ENCODE measurements at regions not wholly inside any gene's neighbourhood (a gene's known extent, or its start where the extent isn't known, plus 50 kb on each side); places are given as distances from the start of the nearest gene placed in this dataset.

DNA sequence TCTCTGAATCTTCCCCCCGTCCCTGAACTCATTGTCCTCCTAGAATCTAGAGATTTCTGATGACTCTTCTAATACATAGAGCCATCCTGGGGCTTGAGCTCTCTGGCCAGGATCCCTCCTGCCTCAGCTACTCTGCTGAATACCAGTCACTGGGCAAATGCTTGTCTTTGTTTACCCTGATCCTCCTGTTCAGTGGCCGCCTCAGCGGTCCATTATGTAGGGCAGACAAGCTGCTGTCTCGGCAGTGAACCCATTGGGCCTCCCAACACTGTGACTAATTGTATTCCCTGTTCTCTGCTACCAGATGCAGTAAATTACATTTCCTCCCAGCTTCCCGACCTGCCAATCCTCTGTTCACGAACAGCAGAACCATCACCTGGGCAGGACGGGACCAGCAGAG lies 151.6 kb downstream of the PALM2AKAP2 start:
- Histone ChIP-seq H3K79me2 (ENCODE audit: low read length) (no peaks in the 10 kb centered on the region), H3K9me2 (replicated peaks; ENCODE audit: low read length) (no peaks in the 10 kb centered on the region), H3K9ac (ENCODE audit: low read length) (no peak overlapping the region), H3K4me2 (ENCODE audit: low read length) (no peak overlapping the region), H2AFZ (ENCODE audit: low read length) (no peak overlapping the region), H3K9me3 (ENCODE audit: low read length) (no peaks in the 10 kb centered on the region), H3K36me3 (ENCODE audit: low read depth, low read length) (no peaks in the 10 kb centered on the region), H4K20me1 (ENCODE audit: low read length) (no peaks in the 10 kb centered on the region), H3F3A (ENCODE audit: low read length, unreplicated experiment) (no peaks in the 10 kb centered on the region), H3K27ac (ENCODE audit: low read length) (no peak overlapping the region), H3K4me1 (ENCODE audit: insufficient read depth, low read length) (no peaks in the 10 kb centered on the region), H3K4me3 (ENCODE audit: low read length) (no peak overlapping the region), H3K27me3 (ENCODE audit: low read length) (no peaks in the 10 kb centered on the region)
- TF ChIP-seq CTCF (conservative IDR thresholded peaks at IDR 0.05; ENCODE audit: low read depth, low read length) (no peak), EZH2 (IDR thresholded peaks at IDR 0.05; ENCODE audit: low read length, unreplicated experiment) (no peak), EZH2phosphoT487 (IDR thresholded peaks at IDR 0.05; ENCODE audit: borderline replicate concordance, low read length) (no peak)
- ChIA-PET CTCF (no interaction called here), POLR2A (ENCODE audit: unreplicated experiment) (no interaction called here)
- no peak for ATAC-seq
- BruUV-seq (replicated peaks) = no TSS peak
- intact Hi-C loops (cut with micrococcal nuclease) = no loop called here
- DNase-seq = no peak

DNA sequence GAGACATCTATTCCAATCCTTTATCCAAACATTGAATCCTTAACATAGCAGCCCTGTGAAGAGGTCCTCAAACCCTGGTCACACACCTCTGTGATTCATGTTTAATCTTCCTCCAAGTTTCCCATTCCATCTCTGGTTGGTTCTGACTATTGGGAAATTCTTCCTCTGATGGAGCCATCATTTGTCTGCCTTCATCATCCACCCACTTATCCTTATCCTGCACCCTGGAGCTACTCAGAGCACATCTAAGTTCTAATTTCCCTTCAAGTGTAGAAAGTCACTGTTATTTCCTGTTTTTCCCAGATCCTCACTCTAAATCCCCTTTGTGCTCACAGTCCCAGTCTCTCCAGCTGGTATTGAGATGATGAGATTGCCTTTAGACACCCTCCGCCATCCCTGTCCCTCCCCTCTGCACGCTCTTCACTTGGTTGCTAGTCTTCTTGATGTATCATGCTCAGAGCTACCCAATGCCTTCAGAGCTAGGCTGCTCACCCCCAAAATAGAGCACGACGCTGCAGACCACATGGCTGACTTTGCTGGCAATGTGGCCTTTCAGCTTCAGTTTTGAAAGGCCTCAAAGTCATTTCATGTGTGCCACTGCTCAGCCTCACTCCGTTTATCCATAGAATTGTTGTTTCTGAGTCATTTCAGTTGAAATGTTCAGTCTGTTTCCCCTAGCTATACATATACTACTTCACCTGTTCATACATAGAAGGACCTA lies 154.3 kb downstream of the PALM2AKAP2 start:
- Histone ChIP-seq H3K4me2 (ENCODE audit: low read length) (no peak overlapping the region), H4K20me1 (ENCODE audit: low read length) (no peaks in the 10 kb centered on the region), H3K9me3 (ENCODE audit: low read length) (no peaks in the 10 kb centered on the region), H3K9me2 (replicated peaks; ENCODE audit: low read length) (no peaks in the 10 kb centered on the region), H3K27ac (ENCODE audit: low read length) (no peak overlapping the region), H3K36me3 (ENCODE audit: low read depth, low read length) (no peaks in the 10 kb centered on the region), H3K79me2 (ENCODE audit: low read length) (no peaks in the 10 kb centered on the region), H3K27me3 (ENCODE audit: low read length) (no peaks in the 10 kb centered on the region), H3K9ac (ENCODE audit: low read length) (no peak overlapping the region), H3K4me1 (ENCODE audit: insufficient read depth, low read length) (no peaks in the 10 kb centered on the region), H2AFZ (ENCODE audit: low read length) (no peak overlapping the region), H3F3A (ENCODE audit: low read length, unreplicated experiment) (no peaks in the 10 kb centered on the region), H3K4me3 (ENCODE audit: low read length) (no peak overlapping the region)
- no peak for DNase-seq
- ChIA-PET CTCF (no interaction called here), POLR2A (ENCODE audit: unreplicated experiment) (no interaction called here)
- no peak for TF ChIP-seq EZH2 (IDR thresholded peaks at IDR 0.05; ENCODE audit: low read length, unreplicated experiment)
- no peak for TF ChIP-seq CTCF (conservative IDR thresholded peaks at IDR 0.05; ENCODE audit: low read depth, low read length)
- TF ChIP-seq EZH2phosphoT487 (IDR thresholded peaks at IDR 0.05; ENCODE audit: borderline replicate concordance, low read length) = no peak
- intact Hi-C loops (cut with micrococcal nuclease) = no loop called here
- no peak for ATAC-seq
- BruUV-seq (replicated peaks) = no TSS peak

DNA sequence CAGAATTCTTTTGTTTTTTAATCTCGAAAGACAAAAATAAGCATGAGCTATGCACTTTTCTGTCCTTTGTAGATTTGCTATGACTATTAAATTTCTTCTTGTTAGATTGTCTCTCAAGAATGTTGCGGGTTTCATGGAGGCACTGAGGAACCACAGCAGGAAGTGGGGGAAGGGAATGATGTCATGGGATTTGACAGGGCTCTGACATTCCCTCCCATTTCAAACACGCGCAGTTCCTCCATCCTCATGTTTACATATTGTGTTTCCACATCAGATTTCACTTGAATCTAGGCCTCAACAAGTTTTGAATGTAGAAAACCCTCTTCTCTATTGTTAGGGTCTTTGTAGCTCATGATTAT lies 154.8 kb downstream of the PALM2AKAP2 start:
- Histone ChIP-seq H3K9me2 (replicated peaks; ENCODE audit: low read length) (no peaks in the 10 kb centered on the region), H3K36me3 (ENCODE audit: low read depth, low read length) (no peaks in the 10 kb centered on the region), H3K9ac (ENCODE audit: low read length) (no peak overlapping the region), H4K20me1 (ENCODE audit: low read length) (no peaks in the 10 kb centered on the region), H3F3A (ENCODE audit: low read length, unreplicated experiment) (no peaks in the 10 kb centered on the region), H3K79me2 (ENCODE audit: low read length) (no peaks in the 10 kb centered on the region), H3K4me1 (ENCODE audit: insufficient read depth, low read length) (no peaks in the 10 kb centered on the region), H3K4me2 (ENCODE audit: low read length) (no peak overlapping the region), H3K9me3 (ENCODE audit: low read length) (no peaks in the 10 kb centered on the region), H3K4me3 (ENCODE audit: low read length) (no peak overlapping the region), H3K27me3 (ENCODE audit: low read length) (no peaks in the 10 kb centered on the region), H3K27ac (ENCODE audit: low read length) (no peak overlapping the region), H2AFZ (ENCODE audit: low read length) (no peak overlapping the region)
- no TSS peak for BruUV-seq (replicated peaks)
- POLR2A ChIA-PET (ENCODE audit: unreplicated experiment) = no interaction called here
- TF ChIP-seq CTCF (conservative IDR thresholded peaks at IDR 0.05; ENCODE audit: low read depth, low read length) (no peak), EZH2 (IDR thresholded peaks at IDR 0.05; ENCODE audit: low read length, unreplicated experiment) (no peak), EZH2phosphoT487 (IDR thresholded peaks at IDR 0.05; ENCODE audit: borderline replicate concordance, low read length) (no peak)
- no peak for ATAC-seq
- intact Hi-C loops (cut with micrococcal nuclease) = no loop called here
- no peak for DNase-seq
- CTCF ChIA-PET = no interaction called here

Measured in PC-3 (cell line).